ENCODE measurements at regions not wholly inside any gene's neighbourhood (a gene's known extent, or its start where the extent isn't known, plus 50 kb on each side); places are given as distances from the start of the nearest gene placed in this dataset.
"Not testable (repeated sequence)": the region's sequence is repeated elsewhere in the genome, so short reads cannot be mapped to it uniquely, and the experiment has no call there.

- not testable (repeated sequence) for DNase-seq (ENCODE audit: low spot score)
Measured at GRCh38 chr9:89695979-89696378, 91.2 kb downstream of the GADD45G start.

DNA sequence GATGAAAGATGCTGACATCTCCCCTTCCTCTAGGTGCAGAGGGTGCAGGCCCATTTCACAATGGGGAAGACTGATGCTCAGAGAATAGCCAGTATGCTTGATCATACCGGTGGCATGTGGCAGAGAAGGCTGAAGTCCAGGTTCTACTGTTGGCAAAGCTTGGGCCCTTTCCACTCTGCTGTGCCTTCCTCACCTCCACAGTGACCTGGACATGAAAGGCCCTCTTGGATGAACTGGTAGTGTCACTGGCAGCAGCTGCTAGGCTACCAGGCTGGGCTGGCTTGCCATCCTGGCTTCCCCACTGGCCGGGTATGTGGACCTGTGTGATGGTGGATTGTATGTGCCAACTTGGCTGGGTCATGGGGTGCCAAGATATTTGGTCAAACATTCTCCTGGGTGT is 92.0 kb downstream of the GADD45G start:
- no peak for DNase-seq (ENCODE audit: low spot score)

- DNase-seq (ENCODE audit: low spot score), result no peak
Measured at GRCh38 chr9:89697553-89697952, 92.7 kb downstream of the GADD45G start.

- DNase-seq (ENCODE audit: low spot score), result no peak
Measured at GRCh38 chr9:89698411-89699005, 93.7 kb downstream of the GADD45G start.

DNA sequence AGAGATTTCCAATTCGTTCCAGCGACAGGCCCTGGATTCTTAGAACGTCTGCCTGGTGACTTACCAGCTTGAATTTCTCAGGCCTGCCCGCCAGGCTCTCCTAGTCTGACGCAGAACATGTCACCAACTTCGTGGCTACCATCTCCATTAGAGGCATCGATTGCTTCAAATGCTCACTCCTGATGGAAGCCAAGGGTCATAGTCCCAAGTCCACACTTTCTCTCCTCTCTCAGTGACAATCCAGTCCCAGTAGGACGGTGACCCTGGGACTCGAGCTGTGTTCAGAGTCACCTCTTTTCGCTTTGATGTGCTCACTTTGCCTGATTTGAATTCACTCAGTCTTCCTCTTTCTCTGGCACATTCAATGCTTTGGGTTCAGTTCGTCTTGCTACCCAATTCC is 94.8 kb downstream of the GADD45G start:
- DNase-seq (ENCODE audit: low spot score), result no peak

GRCh38 chr9:89701221-89701798 is 96.5 kb downstream of the GADD45G start:
- DNase-seq (ENCODE audit: low spot score), result no peak

DNA sequence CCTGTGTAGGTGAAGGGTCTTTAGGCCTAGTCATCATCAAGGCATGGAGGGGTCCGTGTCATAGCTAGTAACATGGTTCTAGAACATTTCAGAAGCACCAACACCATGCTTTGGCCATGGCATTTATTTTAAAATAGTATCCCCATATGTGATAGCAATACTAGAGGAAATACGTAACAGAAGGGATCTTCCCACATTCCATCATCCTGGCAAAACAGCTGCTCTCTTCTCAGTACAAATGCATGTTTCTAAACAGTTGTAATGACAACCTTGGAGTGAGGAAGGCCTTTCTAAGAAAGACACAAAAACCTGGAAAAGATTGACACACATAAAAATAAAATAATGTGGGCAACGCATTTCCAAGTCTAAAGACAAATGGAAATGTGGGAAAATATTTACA is 97.6 kb downstream of the GADD45G start:
- no peak for DNase-seq (ENCODE audit: low spot score)

DNA sequence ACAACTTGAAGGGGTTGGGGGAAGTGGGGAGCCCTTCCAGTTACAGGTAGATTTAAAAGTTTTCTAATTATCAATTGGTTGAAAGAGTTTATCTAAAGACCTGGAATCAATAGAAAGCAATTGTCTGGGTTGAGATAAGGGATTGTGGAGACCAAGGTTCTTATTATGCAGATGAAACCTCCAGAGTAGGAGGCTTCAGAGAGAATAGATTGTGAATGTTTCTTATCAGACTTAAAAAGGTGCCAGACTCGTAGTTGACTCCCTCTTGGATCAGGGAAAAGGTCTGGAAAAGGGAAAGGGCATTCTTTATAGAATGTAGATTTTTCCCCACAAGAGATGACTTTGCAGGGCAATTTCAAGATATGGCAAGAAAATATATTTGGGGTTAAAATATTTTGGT is 100.8 kb downstream of the GADD45G start:
- DNase-seq (ENCODE audit: low spot score), result no peak

- no peak for DNase-seq (ENCODE audit: low spot score)
Measured at GRCh38 chr9:89706086-89706485, 101.3 kb downstream of the GADD45G start.

- DNase-seq (ENCODE audit: low spot score), result no peak
Measured at GRCh38 chr9:89706731-89707191, 101.9 kb downstream of the GADD45G start.

DNA sequence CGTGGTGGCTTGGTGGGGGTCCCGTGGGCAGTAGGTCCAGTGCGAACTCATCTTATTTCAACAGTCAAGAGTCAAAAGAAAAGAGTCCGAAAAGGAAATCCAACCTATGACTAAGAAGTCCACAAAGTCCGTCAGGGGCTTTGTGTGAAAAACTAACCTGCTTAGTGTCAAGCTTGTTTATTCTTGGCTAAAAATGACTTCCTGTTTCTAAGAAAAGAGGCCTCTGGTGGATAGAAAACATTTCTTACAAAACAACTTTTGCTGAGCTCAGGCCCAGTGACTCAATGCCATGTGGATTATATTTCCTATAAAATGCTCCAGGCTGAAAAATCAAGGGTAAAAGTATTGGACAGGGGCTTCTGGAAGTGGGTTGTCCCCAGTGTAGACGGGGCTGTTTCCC is 105.9 kb downstream of the GADD45G start:
- DNase-seq (ENCODE audit: low spot score), result no peak

DNA sequence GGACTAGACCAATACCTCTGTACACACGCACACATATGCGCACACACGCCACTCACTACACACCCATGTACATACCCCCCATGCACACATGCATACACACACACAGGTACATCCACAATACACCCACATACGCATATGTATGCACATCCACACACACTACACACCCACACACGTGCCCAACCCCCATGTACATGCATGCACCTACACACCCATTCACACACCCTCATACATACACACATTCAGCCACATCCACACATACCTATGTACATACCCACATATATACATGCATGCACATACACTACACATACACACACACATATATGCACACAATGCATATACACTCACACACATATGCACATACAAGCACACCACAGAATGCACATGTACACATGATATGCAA is 107.1 kb downstream of the GADD45G start:
- no peak for DNase-seq (ENCODE audit: low spot score)

GRCh38 chr9:89712283-89712682 is 107.5 kb downstream of the GADD45G start:
- DNase-seq (ENCODE audit: low spot score), result no peak

- DNase-seq (ENCODE audit: low spot score), result no peak
Measured at GRCh38 chr9:89714321-89714720, 109.5 kb downstream of the GADD45G start.

DNA sequence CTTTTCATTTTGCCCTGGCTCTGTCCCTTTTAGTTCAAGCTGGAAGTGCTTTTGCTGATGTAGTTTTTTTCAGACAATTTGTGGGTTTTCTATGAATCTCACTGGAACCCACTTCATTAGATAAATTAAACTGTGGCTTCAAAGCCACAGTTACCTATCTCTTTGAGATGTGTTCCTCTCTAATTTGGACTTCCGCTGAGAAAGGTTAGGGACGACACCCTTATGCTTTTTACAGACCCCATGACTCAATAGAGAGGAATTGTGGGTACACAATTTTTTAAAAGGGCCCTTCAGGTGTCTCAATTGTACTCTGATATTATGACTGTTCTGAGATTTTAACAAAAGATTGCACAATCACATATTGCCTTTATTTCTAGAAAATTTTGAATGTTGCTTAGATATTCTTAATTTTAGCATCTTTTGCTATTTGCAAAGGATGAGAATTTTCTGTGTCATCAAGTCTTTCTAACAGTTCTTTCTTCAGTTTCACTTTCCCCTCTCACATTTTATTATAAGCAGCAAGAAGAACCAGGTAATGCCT is 110.6 kb downstream of the GADD45G start:
- no peak for DNase-seq (ENCODE audit: low spot score)

DNA sequence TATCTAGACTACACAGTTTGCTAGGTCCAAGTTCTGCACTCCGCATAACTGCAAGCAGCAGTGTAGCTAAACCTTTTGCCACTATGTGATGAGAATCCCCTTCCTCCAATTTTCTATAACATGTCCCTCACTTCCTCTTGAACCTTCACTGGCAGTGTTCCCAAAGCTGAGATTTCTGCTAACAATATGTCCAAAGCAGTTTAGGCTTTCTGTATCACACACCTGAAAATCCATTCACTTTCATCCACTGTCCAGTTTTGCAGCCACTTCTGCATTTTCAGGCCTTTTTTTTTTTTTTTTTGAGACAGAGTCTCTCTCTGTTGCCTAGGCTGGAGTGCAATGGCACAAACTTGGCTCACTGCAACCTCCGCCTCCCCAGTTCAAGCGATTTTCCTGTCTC is 111.1 kb downstream of the GADD45G start:
- no peak for DNase-seq (ENCODE audit: low spot score)

DNA sequence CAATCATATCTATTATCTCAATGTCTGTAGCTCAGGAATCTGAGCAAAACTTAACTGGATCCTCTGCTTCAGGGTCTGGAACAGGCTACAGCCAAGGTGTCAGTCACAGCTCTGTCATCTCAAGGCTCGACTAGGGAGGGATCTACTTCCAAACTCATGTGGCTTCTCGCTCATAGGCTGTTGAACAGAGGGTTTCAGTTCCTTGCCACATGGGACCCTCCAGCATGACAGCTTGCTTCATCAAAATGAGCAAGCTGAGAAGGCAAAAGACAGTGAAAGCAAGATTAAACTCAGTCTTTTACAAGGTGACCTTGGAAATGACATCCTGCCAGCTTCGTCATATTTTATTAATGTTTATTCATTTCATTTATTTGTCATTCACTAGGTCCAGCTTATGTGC is 111.7 kb downstream of the GADD45G start:
- DNase-seq (ENCODE audit: low spot score), result no peak

DNA sequence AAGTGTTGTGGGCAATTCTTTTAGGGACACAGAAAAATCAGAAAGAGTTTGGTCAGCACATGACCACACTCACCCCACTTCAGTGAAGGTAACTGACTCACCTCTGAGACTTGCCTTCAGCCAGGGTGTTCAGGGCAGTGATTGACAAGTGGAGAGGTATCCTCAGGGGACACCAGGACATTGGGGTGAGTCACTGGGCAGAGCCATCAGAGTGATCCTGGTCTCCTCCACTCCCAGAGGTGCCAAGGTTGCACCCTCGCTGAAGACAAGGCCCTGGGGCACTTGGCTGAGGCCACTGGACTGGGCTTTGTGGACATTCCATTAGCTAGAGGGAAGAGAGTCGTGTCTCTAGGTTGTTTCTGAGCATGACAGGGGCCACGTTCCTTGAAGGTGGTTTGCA is 113.4 kb downstream of the GADD45G start:
- no peak for DNase-seq (ENCODE audit: low spot score)

GRCh38 chr9:89718651-89719050 is 113.8 kb downstream of the GADD45G start:
- no peak for DNase-seq (ENCODE audit: low spot score)

DNA sequence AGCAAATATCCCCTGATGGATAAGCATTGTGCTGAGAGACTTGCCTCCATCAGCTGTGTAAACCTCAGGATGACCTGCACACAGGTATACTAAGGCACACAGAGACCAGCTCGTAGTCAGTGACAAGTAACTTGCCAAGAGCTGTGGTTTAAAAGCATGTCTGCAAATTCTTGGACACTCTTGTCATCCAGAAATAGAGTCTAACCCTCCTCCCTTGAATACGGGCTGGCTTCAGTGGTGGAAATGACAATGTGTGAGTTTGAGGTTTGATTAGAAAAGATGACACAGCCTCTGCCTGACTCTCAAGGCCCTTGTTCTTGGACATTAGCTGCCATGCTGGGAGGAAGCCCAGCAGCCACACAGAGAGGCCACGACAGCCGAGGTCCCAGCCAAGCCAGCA is 114.4 kb downstream of the GADD45G start:
- DNase-seq (ENCODE audit: low spot score), result no peak

- no peak for DNase-seq (ENCODE audit: low spot score)
Measured at GRCh38 chr9:89720696-89721175, 115.9 kb downstream of the GADD45G start.

DNA sequence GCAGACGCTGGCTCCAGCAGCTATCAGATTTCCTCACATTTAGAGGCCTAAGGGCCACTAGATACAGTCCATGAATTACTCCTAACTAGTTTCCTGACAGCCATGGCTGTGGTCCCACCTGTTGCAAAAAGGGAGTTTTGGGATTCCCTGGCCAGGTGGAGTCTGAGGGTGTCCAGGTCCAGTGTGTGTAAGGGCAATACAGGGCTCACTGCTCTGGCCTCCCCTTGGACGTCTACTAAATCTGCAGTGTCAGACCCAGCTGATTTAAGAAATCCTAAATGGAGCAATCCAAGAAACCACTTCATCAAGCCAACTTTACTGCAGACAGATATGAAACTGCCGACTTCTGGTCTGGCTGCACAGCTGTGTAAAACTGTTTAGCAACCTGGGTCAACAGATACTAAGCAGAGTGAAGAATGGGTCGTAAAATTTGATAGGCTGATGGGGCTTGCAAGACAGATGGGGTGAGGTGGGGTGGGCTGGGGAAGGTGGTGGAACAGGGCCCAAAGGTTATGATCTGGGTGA is 116.4 kb downstream of the GADD45G start:
- no peak for DNase-seq (ENCODE audit: low spot score)

- DNase-seq (ENCODE audit: low spot score), result no peak
Measured at GRCh38 chr9:89721971-89722530, 117.2 kb downstream of the GADD45G start.

All from AG20443 (cell line).